ENCODE measurements at regions not wholly inside any gene's neighbourhood (a gene's known extent, or its start where the extent isn't known, plus 50 kb on each side); places are given as distances from the start of the nearest gene placed in this dataset.
"Not testable (repeated sequence)": the region's sequence is repeated elsewhere in the genome, so short reads cannot be mapped to it uniquely, and the experiment has no call there.

- DNase-seq (ENCODE audit: low read depth) = no peak
- TF ChIP-seq MYC (IDR thresholded peaks at IDR 0.05; ENCODE audit: low read depth, low read length) (no peak), MAX (IDR thresholded peaks at IDR 0.05; ENCODE audit: low read depth, low read length) (no peak), CTCF (IDR thresholded peaks at IDR 0.05; ENCODE audit: low read depth, low read length) (no peak), POLR2A (IDR thresholded peaks at IDR 0.05; ENCODE audit: extremely low read depth, insufficient read length) (no peak)
- H3K4me3 ChIP-seq (ENCODE audit: low read depth, low read length) = no peak overlapping the region
Measured at GRCh38 chr12:85425349-85425612, 145.3 kb downstream of the ALX1 start.

GRCh38 chr12:85425926-85426325 lies 145.9 kb downstream of the ALX1 start:
- DNase-seq (ENCODE audit: low read depth) = no peak
- TF ChIP-seq MYC (IDR thresholded peaks at IDR 0.05; ENCODE audit: low read depth, low read length) (no peak), MAX (IDR thresholded peaks at IDR 0.05; ENCODE audit: low read depth, low read length) (no peak), POLR2A (IDR thresholded peaks at IDR 0.05; ENCODE audit: extremely low read depth, insufficient read length) (no peak), CTCF (IDR thresholded peaks at IDR 0.05; ENCODE audit: low read depth, low read length) (no peak)
- no peak overlapping the region for H3K4me3 ChIP-seq (ENCODE audit: low read depth, low read length)

GRCh38 chr12:85433148-85433547 lies 153.1 kb downstream of the ALX1 start:
- DNase-seq (ENCODE audit: low read depth); H3K4me3 ChIP-seq (ENCODE audit: low read depth, low read length): not testable (repeated sequence)

GRCh38 chr12:85440271-85440670 lies 160.3 kb downstream of the ALX1 start:
- no peak for DNase-seq (ENCODE audit: low read depth)
- TF ChIP-seq CTCF (IDR thresholded peaks at IDR 0.05; ENCODE audit: low read depth, low read length) = no peak
- no peak for TF ChIP-seq MYC (IDR thresholded peaks at IDR 0.05; ENCODE audit: low read depth, low read length)
- TF ChIP-seq MAX (IDR thresholded peaks at IDR 0.05; ENCODE audit: low read depth, low read length) = no peak

GRCh38 chr12:85441025-85441424 lies 161.0 kb downstream of the ALX1 start:
- no peak for DNase-seq (ENCODE audit: low read depth)
- TF ChIP-seq POLR2A (IDR thresholded peaks at IDR 0.05; ENCODE audit: extremely low read depth, insufficient read length) (no peak), CTCF (IDR thresholded peaks at IDR 0.05; ENCODE audit: low read depth, low read length) (no peak), MYC (IDR thresholded peaks at IDR 0.05; ENCODE audit: low read depth, low read length) (no peak), MAX (IDR thresholded peaks at IDR 0.05; ENCODE audit: low read depth, low read length) (no peak)
- H3K4me3 ChIP-seq (ENCODE audit: low read depth, low read length) = no peak overlapping the region

More at GRCh38 chr12:85440271-85440670, 160.3 kb downstream of the ALX1 start:
- no peak overlapping the region for H3K4me3 ChIP-seq (ENCODE audit: low read depth, low read length)

- DNase-seq (ENCODE audit: low read depth) = no peak
- H3K4me3 ChIP-seq (ENCODE audit: low read depth, low read length) = no peak overlapping the region
- TF ChIP-seq MAX (IDR thresholded peaks at IDR 0.05; ENCODE audit: low read depth, low read length) = no peak
- peak; percentile 9 for TF ChIP-seq CTCF (IDR thresholded peaks at IDR 0.05; ENCODE audit: low read depth, low read length)
Measured at GRCh38 chr12:85441741-85442140, 161.7 kb downstream of the ALX1 start.
